PC-3 (cell line): ENCODE measurements at regions not wholly inside any gene's neighbourhood (a gene's known extent, or its start where the extent isn't known, plus 50 kb on each side); places are given as distances from the start of the nearest gene placed in this dataset.
"Not testable (repeated sequence)": the region's sequence is repeated elsewhere in the genome, so short reads cannot be mapped to it uniquely, and the experiment has no call there.

Experiments used
- EZH2 ChIP-seq: fragments of 300-600 bp; sonication (generic); IDR thresholded peaks from one replicate; pipeline ENCODE4 v1.6.1; 2017; ENCODE audit warnings: antibody characterized with exemption, mild to moderate bottlenecking, low read length; ENCODE audit not compliant: unreplicated experiment
- TF ChIP-seq, protein P1 (sequence below): fragments of 300-600 bp; sonication (generic); conservative IDR thresholded peaks from 2 replicates; pipeline ENCODE4 v1.5.1; 2017; ENCODE audit warnings: antibody characterized with exemption, low read depth, mild to moderate bottlenecking, low read length

DNA sequence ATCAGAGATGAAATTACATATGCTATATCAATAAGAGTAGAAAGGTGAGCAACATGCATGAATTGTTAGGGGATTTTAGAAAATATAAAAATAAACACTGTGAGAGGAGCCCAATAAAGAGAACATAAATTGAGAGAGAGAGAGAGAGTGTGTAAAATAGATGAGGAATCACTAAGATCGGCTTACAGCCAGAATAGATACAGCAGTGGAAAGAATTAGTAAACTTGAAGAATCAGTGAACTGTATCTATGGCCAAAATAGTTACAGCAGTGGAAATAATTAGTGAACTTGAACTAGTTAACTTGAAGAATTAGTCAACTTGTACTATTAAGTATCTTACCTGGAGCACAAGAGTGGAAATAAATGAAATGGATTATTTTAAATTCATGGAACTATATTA lies 284.3 kb upstream of the RAI14 start:
- TF ChIP-seq, protein P1, sequence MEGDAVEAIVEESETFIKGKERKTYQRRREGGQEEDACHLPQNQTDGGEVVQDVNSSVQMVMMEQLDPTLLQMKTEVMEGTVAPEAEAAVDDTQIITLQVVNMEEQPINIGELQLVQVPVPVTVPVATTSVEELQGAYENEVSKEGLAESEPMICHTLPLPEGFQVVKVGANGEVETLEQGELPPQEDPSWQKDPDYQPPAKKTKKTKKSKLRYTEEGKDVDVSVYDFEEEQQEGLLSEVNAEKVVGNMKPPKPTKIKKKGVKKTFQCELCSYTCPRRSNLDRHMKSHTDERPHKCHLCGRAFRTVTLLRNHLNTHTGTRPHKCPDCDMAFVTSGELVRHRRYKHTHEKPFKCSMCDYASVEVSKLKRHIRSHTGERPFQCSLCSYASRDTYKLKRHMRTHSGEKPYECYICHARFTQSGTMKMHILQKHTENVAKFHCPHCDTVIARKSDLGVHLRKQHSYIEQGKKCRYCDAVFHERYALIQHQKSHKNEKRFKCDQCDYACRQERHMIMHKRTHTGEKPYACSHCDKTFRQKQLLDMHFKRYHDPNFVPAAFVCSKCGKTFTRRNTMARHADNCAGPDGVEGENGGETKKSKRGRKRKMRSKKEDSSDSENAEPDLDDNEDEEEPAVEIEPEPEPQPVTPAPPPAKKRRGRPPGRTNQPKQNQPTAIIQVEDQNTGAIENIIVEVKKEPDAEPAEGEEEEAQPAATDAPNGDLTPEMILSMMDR: not testable (repeated sequence)
- TF ChIP-seq EZH2: not testable (repeated sequence)
